ENCODE measurements at regions not wholly inside any gene's neighbourhood (a gene's known extent, or its start where the extent isn't known, plus 50 kb on each side); places are given as distances from the start of the nearest gene placed in this dataset.

DNA sequence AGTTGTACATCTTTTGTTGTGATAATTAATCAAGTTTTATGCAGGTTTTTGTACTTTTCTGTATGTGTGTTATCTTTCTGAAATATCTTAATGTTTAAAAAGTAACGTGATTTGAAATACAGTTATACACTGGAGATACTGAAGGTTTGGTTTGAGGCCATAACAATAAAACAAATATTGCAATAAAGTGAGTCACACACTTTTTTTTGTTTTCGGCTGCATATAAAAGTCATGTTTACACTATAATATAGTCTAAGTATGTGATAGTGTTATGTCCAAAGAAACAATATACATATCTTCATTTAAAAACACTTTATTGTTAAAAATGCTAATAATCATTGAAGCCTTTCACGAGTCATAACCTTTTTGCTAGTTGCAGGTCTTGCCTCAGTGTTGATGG, 473.1 kb upstream of the GJE1 start:
- no peak for DNase-seq (ENCODE audit: low spot score in 2 of 2)
- Histone ChIP-seq H3K4me1 (no peaks in the 10 kb centered on the region), H3K27ac (no peak overlapping the region), H3K9me3 (no peaks in the 10 kb centered on the region), H3K36me3 (no peaks in the 10 kb centered on the region), H3K27me3 (no peaks in the 10 kb centered on the region), H3K4me3 (no peak overlapping the region)
- TF ChIP-seq POLR2AphosphoS5 (IDR thresholded peaks at IDR 0.05) = no peak
- no peak for TF ChIP-seq EP300 (IDR thresholded peaks at IDR 0.05)
- TF ChIP-seq POLR2A (IDR thresholded peaks at IDR 0.05) = no peak
- TF ChIP-seq, protein P1, sequence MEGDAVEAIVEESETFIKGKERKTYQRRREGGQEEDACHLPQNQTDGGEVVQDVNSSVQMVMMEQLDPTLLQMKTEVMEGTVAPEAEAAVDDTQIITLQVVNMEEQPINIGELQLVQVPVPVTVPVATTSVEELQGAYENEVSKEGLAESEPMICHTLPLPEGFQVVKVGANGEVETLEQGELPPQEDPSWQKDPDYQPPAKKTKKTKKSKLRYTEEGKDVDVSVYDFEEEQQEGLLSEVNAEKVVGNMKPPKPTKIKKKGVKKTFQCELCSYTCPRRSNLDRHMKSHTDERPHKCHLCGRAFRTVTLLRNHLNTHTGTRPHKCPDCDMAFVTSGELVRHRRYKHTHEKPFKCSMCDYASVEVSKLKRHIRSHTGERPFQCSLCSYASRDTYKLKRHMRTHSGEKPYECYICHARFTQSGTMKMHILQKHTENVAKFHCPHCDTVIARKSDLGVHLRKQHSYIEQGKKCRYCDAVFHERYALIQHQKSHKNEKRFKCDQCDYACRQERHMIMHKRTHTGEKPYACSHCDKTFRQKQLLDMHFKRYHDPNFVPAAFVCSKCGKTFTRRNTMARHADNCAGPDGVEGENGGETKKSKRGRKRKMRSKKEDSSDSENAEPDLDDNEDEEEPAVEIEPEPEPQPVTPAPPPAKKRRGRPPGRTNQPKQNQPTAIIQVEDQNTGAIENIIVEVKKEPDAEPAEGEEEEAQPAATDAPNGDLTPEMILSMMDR (IDR thresholded peaks at IDR 0.05) = no peak
- WGBS = 71% methylated on average over 3 of the region's 3 CpGs

DNA sequence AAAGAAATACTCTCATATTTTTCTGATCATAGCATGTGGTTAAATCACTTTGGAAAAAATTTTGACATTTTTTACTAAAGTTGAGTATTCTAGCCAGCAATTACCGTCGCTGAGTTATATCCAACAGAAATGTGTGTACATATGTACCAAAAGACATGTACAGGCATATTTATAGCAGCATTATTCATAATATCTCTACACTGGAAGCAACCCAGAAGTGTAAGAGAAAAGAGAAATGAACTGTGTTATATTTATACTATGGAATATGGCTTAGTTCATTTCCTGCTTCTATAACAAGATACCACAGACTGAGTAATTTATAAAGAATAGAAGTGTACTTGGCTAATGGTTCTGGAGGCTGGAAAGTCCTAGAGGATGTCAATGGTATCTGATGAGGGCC, 474.0 kb upstream of the GJE1 start:
- no peak for TF ChIP-seq POLR2AphosphoS5 (IDR thresholded peaks at IDR 0.05)
- TF ChIP-seq, protein P1 (IDR thresholded peaks at IDR 0.05) = no peak
- TF ChIP-seq EP300 (IDR thresholded peaks at IDR 0.05) = no peak
- no peak for TF ChIP-seq POLR2A (IDR thresholded peaks at IDR 0.05)
- no peaks in the 10 kb centered on the region for H3K9me3 ChIP-seq
- 48% methylated on average over 2 of the region's 2 CpGs for WGBS
- DNase-seq (ENCODE audit: low spot score in 2 of 2) = no peak
- H3K27ac ChIP-seq = no peak overlapping the region
- H3K27me3 ChIP-seq = no peaks in the 10 kb centered on the region
- no peaks in the 10 kb centered on the region for H3K4me1 ChIP-seq
- H3K4me3 ChIP-seq = no peak overlapping the region
- no peaks in the 10 kb centered on the region for H3K36me3 ChIP-seq

DNA sequence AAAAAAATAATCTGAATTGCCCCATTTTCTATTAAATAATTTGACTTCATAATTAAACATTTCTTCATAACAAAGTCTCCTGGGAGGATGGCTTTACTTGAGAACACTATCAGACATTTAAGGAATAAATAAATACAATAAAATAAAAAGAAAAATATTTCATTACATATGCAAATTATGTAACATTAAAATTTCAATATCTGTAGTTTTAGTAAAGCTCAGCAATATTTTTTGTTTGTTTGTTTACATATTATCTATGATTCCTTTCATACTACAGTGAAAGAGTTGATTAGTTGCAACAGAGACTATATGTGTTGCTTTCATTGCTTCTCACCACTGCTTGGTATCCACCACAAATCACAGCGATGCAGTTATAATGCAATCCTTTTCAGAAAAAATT, 474.9 kb upstream of the GJE1 start:
- no peak overlapping the region for H3K27ac ChIP-seq
- H3K4me3 ChIP-seq = no peak overlapping the region
- H3K36me3 ChIP-seq = no peaks in the 10 kb centered on the region
- DNase-seq (ENCODE audit: low spot score in 2 of 2) = no peak
- no peaks in the 10 kb centered on the region for H3K27me3 ChIP-seq
- TF ChIP-seq POLR2AphosphoS5 (IDR thresholded peaks at IDR 0.05) = no peak
- no peak for TF ChIP-seq EP300 (IDR thresholded peaks at IDR 0.05)
- TF ChIP-seq, protein P1 (IDR thresholded peaks at IDR 0.05) = no peak
- no peak for TF ChIP-seq POLR2A (IDR thresholded peaks at IDR 0.05)
- WGBS = 92% methylated on average over 1 of the region's 1 CpG
- no peaks in the 10 kb centered on the region for H3K4me1 ChIP-seq
- no peaks in the 10 kb centered on the region for H3K9me3 ChIP-seq

DNA sequence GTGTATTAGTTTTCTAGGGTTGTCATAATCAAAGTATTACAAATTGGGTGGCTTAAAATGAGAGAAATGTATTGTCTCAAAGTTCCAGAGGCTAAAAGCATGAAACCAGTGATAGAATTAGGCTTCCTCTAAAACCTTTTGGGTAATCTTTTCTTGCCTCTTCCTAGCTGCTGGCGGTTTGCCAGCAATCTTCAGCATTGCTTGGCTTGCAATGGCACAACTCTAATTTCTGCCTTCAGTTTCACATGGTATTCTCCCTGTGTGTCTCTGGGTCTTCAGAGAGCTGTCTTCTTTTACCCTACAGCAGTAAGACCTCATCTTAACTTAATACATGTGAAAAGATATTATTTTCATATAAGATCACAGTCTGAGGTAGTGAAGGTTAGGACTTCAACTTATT, 479.1 kb upstream of the GJE1 start:
- 68% methylated on average over 1 of the region's 1 CpG for WGBS
- H3K27ac ChIP-seq = no peak overlapping the region
- no peaks in the 10 kb centered on the region for H3K36me3 ChIP-seq
- no peak for TF ChIP-seq POLR2A (IDR thresholded peaks at IDR 0.05)
- TF ChIP-seq, protein P1 (IDR thresholded peaks at IDR 0.05) = no peak
- TF ChIP-seq POLR2AphosphoS5 (IDR thresholded peaks at IDR 0.05) = no peak
- TF ChIP-seq EP300 (IDR thresholded peaks at IDR 0.05) = no peak
- no peak overlapping the region for H3K4me3 ChIP-seq
- H3K9me3 ChIP-seq = no peaks in the 10 kb centered on the region
- no peak for DNase-seq (ENCODE audit: low spot score in 2 of 2)
- H3K4me1 ChIP-seq = no peaks in the 10 kb centered on the region
- no peaks in the 10 kb centered on the region for H3K27me3 ChIP-seq

DNA sequence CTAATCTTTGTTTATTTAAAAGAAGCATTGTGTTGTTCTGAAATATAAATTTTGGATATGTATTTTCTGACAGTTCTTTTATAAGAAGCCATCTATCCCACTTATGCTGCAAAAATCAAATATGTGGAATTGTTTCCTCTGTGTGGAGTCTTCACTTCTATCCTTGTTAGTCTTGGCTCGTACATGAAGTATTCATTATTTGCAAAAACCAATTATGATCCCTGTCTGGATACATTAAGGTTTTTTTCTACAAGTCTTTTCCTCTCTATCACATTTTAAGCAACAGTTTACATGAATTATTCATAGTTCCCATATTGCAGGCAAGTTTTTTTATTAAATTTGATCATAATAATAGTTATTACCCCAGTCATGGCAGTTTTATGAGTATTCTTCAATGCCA, 490.8 kb upstream of the GJE1 start:
- Histone ChIP-seq H3K4me3 (no peak overlapping the region), H3K27ac (no peak overlapping the region), H3K27me3 (no peaks in the 10 kb centered on the region), H3K4me1 (no peaks in the 10 kb centered on the region), H3K9me3 (no peaks in the 10 kb centered on the region), H3K36me3 (no peaks in the 10 kb centered on the region)
- no peak for DNase-seq (ENCODE audit: low spot score in 2 of 2)
- 63% methylated on average over 1 of the region's 1 CpG for WGBS
- TF ChIP-seq, protein P1 (IDR thresholded peaks at IDR 0.05) = no peak
- no peak for TF ChIP-seq POLR2A (IDR thresholded peaks at IDR 0.05)
- TF ChIP-seq POLR2AphosphoS5 (IDR thresholded peaks at IDR 0.05) = no peak
- no peak for TF ChIP-seq EP300 (IDR thresholded peaks at IDR 0.05)
